ENCODE measurements at regions not wholly inside any gene's neighbourhood (a gene's known extent, or its start where the extent isn't known, plus 50 kb on each side); places are given as distances from the start of the nearest gene placed in this dataset.
A peak's percentile ranks its signal among the peaks of the same experiment; 100 is the strongest.
"Not testable (repeated sequence)": the region's sequence is repeated elsewhere in the genome, so short reads cannot be mapped to it uniquely, and the experiment has no call there.

DNA sequence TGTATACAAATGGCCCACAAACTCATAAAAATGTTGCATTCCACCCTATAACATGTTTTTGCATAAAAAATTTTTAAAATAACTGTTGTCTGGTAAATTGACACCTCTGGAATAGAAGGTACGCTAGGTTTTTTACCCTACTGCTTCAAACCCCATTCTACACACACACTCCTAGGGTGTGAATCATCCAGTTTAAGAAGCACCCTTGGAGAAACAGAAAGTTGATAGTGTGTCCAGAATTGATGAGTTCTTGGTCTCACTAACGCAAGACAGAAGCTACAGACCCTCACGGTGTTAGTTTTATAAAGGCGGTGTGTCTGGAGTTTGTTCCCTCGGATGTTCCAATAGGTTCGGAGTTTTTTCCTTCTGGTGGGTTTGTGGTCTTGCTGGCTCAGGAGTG lies 158.5 kb downstream of the KLRB1 start:
- DNase-seq: no peak

- DNase-seq: peak in 1 of 2 experiments; percentile 21
Measured at GRCh38 chr12:9448648-9449047, 159.1 kb downstream of the KLRB1 start.

- DNase-seq: peak; percentile 75 to 88
Measured at GRCh38 chr12:9447791-9448614, 159.7 kb downstream of the KLRB1 start.

DNA sequence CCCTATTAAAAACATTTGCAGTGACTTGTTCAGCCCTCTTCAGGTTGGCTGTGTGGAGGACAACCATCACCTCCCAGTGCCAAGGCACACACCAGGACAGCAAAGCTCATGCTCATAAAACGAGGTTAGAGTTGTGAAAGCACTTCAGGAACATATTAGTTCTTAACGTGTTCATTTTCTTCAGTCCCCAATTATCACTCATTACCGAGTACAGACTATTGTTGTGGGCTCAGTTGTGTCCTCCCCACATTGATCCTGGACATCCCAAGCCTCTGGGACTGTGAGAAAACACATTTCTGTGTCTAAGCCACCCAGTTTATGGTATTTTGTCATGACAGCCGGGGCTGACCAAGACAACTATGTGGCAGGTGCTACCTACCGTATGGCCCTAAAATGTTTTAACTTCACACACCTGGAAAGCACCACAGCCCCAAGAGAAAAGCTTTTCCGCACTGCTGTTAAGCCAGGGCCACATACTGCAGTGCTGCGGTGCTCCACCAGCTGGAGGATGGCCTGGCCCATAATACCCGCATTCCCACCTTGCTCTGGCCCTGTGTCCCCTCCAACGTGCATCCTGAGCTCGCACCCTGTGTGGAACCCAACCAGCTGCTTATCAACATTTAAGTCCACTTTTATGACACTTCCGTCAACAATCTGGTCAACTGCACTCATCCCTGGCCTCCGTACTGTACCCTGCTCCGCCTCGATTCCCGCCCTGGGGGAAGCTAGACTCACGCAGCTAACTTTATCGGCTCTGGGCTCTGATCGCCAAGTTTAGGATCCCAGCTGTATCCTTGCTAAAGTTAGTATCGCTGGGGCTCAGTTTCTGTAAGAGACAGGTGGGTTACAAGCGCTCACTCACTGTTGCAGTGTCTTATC lies 160.6 kb downstream of the KLRB1 start:
- DNase-seq: not testable (repeated sequence)

GRCh38 chr12:9440428-9440827 lies 167.3 kb downstream of the KLRB1 start:
- not testable (repeated sequence) for DNase-seq

DNA sequence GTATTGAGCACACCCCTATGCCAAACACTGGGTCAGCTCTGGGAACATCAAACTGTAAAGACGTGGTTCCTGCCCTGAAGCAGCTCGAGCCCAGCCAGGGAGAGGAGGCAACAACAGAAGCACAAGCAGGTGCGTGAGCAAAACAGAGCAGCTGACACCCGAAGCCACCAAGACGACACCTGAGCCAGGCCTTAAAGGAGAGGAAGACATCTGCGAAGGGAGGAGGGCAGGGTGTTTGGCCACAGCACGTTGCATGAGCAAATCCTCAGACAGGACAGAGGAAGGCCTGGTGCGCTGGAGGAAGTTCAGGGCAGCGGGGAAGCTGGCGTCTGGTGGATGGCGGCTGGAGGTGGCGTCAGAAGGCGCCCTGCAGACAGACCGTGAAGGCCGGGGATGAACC lies 172.0 kb downstream of the KLRB1 start:
- DNase-seq: not testable (repeated sequence)

DNA sequence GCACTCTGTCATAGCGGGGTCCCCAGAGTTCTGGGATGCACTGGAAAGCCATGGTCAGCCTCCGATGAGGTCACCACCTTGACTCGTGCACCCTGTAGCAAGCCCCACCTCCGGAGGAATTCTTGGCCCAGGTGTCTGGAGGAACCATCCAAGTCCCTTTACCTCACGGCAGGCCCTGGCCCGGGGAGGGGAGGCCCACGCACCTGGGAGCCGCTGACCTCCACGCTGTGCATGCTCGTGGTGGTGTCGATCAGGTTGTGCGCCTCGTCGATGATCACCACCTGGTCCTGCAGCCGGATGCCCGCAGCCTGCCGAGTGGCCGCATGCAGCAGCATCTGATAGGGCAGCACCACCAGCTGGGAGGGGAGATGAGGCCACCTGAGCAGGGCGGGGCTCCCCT lies 177.3 kb downstream of the KLRB1 start:
- not testable (repeated sequence) for DNase-seq

- not testable (repeated sequence) for DNase-seq
Measured at GRCh38 chr12:9428856-9429255, 178.9 kb downstream of the KLRB1 start.

- DNase-seq: not testable (repeated sequence)
Measured at GRCh38 chr12:9425429-9425828, 182.3 kb downstream of the KLRB1 start.

GRCh38 chr12:9424175-9424740 lies 183.5 kb downstream of the KLRB1 start:
- not testable (repeated sequence) for DNase-seq

DNA sequence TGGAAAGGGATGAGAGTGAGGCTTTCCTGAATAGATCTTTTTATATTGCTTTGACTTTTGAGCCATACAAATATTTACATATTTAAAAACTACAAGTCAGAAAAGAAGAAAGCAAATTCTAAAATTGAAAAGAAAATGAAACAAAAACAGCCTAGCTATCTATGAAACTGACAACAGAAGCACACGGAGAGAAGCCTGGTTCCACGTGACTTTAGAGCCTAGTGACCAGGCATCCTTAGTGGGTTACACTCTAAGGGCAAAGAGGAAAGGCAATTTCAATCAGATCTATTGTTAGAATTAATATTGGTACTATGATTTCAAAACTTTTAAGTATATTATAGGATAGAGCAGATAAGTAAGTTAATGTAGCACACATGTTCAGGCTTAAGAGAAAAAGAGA lies 185.0 kb downstream of the KLRB1 start:
- DNase-seq: not testable (repeated sequence)

- DNase-seq: not testable (repeated sequence)
Measured at GRCh38 chr12:9421520-9422086, 186.1 kb downstream of the KLRB1 start.

DNA sequence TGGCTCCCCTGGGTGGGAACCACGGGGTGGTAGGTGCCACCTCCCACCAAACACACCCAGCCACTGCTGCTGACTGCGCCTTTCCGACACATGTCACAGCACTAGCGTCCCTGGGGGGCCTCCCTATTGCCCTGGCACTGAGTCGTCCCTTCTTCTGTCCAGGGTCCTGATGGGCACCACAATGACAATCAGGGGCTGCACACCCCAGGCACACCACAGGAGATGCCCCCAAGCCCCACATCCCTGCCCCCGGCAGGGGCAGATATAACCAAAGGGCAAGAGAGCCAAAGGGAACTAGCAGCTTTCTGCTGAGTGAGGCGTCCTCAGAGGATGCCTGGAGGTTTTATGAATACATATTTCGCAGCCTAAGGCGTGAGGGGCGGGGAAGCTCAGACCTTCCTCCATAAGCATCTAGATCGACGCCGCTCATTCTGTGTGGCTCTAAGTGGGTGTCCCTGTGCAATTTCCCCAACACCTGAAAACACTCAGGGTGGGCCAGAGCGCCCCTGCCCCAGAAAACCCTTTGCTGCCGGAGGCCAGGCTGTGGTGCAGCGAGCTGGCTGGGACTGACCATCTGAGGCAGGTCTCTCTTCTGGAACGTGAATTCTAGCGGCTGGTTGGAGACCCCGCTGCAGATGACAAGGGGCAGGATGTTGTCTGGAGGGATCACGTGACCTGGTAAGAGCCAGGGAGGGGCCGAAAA lies 186.7 kb downstream of the KLRB1 start:
- DNase-seq: not testable (repeated sequence)

DNA sequence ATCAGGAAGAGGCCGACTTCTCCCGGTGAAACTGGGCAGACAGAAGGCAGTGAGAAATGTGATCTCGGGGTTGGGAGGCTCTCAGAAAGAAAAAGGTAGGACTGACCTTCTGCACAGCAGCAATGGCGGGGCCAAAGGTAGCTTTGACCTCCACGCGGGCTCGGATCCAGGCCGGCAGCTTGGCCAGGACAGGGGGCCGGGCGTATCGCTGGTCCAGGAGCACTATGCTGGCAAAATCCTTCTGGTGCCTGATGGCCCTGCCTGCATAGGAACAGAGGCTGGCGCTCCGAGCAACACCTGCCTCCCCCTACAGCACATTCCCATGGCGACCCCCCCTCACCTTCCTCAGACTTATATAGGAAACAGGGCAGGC lies 189.1 kb downstream of the KLRB1 start:
- DNase-seq: not testable (repeated sequence)

GRCh38 chr12:9417947-9418668 lies 189.6 kb downstream of the KLRB1 start:
- not testable (repeated sequence) for DNase-seq

DNA sequence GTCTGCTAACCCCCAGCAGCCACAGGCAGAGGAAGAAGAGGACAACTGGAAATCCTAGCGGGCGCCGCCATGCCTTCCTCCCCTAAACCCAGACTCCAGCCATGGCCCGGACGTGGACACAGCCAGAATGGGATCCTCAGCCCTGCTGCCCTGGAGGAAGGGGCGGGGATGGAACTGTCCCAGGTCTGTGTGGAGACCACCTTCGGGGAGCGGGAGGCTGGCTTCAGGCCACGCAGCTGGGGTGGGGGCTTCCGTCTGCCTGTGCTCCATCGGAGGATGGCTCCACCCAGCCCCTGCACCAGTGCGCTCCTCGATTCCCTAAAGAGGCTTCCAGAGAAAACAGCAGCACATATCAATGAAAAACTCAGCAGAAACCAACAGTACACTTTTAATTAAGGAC lies 190.4 kb downstream of the KLRB1 start:
- DNase-seq: not testable (repeated sequence)

GRCh38 chr12:9416346-9416745 lies 191.4 kb downstream of the KLRB1 start:
- not testable (repeated sequence) for DNase-seq

- DNase-seq: not testable (repeated sequence)
Measured at GRCh38 chr12:9415898-9416297, 191.8 kb downstream of the KLRB1 start.

DNA sequence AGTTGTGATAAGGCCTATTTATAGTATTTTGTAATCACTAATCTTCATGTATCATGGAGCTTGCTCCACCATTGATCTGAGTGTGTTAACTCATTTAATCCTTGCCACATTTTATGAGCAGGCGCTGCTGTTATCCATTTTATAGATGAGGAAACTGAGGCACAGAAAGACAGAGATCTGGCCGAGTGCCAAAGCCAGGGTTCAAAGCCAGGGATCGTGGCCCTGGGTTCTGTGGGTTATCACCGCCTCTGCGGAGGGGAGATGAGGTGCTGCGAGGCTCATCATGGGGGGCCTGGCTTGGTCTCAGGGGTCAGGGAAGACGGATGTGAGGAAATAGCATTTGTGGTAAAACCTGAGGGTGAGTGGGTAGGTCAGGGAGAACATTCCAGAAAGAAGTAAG lies 193.9 kb downstream of the KLRB1 start:
- DNase-seq: not testable (repeated sequence)

GRCh38 chr12:9412459-9412858 lies 195.3 kb downstream of the KLRB1 start:
- not testable (repeated sequence) for DNase-seq

- DNase-seq: not testable (repeated sequence)
Measured at GRCh38 chr12:9411616-9412268, 196.0 kb downstream of the KLRB1 start.

Measured in SW 1271 (cell line).